HCT116 (cell line): ENCODE measurements at regions not wholly inside any gene's neighbourhood (a gene's known extent, or its start where the extent isn't known, plus 50 kb on each side); places are given as distances from the start of the nearest gene placed in this dataset.

Experiments
- ATAC-seq: fragments of 200-7000 bp; cut with Tn5 transposase; 2 replicates; pipeline ENCODE4 v1.9.1; 2020; ENCODE audit warnings: mild to moderate bottlenecking, moderate library complexity
- BruUV-seq: library from RNA; stranded (reverse); fragments of 400-500 nt; replicated peaks from 2 replicates; lab custom pipeline; 2021; lab: Mats Ljungman, UMichigan
- CTCF ChIA-PET: fragments of 300-600 bp; sonication (Branson Sonifier 250); formaldehyde crosslinking; loops from one replicate; lab custom pipeline; 2021; ENCODE audit warnings: antibody characterized with exemption; lab: Charles Lee
- POLR2A ChIA-PET: fragments of 300-600, 350-600 bp; sonication (Branson Sonifier 250); formaldehyde crosslinking; loops from one replicate; lab custom pipeline; 2021; ENCODE audit warnings: antibody characterized with exemption; lab: Charles Lee
- RAD21 ChIA-PET, 2 experiments: fragments of 300-600 bp; sonication (Branson Sonifier 250); formaldehyde crosslinking; loops; one replicate each; lab custom pipeline; 2023; ENCODE audit warnings: low total read pairs in 2 of 2; ENCODE audit not compliant: uncharacterized antibody in 2 of 2, unreplicated experiment in 2 of 2, low non-redundant PET in 1 of 2; lab: Charles Lee
- DNase-seq: peaks from one replicate; pipeline ENCODE4 v3.0.0-alpha.2; 2010; ENCODE audit warnings: low read depth, low spot score
- H2AFZ ChIP-seq: fragments of 200-600 bp; shearing (Covaris generic), sonication (generic); 2 replicates; pipeline ENCODE4 v1.6.1; 2017; ENCODE audit warnings: low read depth, mixed run types, mixed read lengths, antibody characterized with exemption, low read length; ENCODE audit not compliant: poor library complexity, severe bottlenecking
- H3K27ac ChIP-seq: 2 replicates; pipeline ENCODE4 v1.5.1; 2012; ENCODE audit warnings: low read depth, low read length
- H3K27me3 ChIP-seq: fragments of 200-600 bp; sonication (generic); 2 replicates; pipeline ENCODE4 v1.6.1; 2016; ENCODE audit warnings: mixed run types, low read length, mixed read lengths; ENCODE audit not compliant: insufficient read depth
- H3K36me3 ChIP-seq, 2 experiments: fragments of 200-500 bp in 1 of 2; fragments of 200-600 bp in 1 of 2; sonication (Bioruptor generic) in 1 of 2; sonication (generic) in 1 of 2; 2 replicates each; pipeline versions ENCODE4 v1.5.1 to v1.6.1; 2014 to 2016; ENCODE audit warnings: low read length in 2 of 2, inconsistent platforms in 1 of 2, mixed read lengths in 1 of 2, mixed run types in 1 of 2; ENCODE audit not compliant: insufficient read depth in 2 of 2, control insufficient read depth in 1 of 2
- H3K4me1 ChIP-seq, 2 experiments: fragments of 200-600 bp in 1 of 2; sonication (generic) in 1 of 2; 2 replicates each; pipeline versions ENCODE4 v1.5.1 to v1.6.1; 2012 to 2017; ENCODE audit warnings: low read length in 2 of 2, inconsistent platforms in 1 of 2, mild to moderate bottlenecking in 1 of 2, mixed read lengths in 1 of 2, mixed run types in 1 of 2, moderate library complexity in 1 of 2; ENCODE audit not compliant: insufficient read depth in 2 of 2, control insufficient read depth in 1 of 2
- H3K4me2 ChIP-seq: fragments of 200-600 bp; sonication (generic); 2 replicates; pipeline ENCODE4 v1.6.1; 2017; ENCODE audit warnings: mixed run types, low read length, mixed read lengths
- H3K4me3 ChIP-seq, 2 experiments: fragments of 200-600 bp in 1 of 2; sonication (generic) in 1 of 2; replicated peaks in 1 of 2; 2 replicates each; pipeline ENCODE4 v1.5.1; 2011 to 2016; ENCODE audit warnings: low read length in 2 of 2, control low read depth in 1 of 2, low read depth in 1 of 2, mild to moderate bottlenecking in 1 of 2, mixed read lengths in 1 of 2, mixed run types in 1 of 2
- H3K79me2 ChIP-seq: fragments of 200-600 bp; sonication (generic); 2 replicates; pipeline ENCODE4 v1.6.1; 2017; ENCODE audit warnings: mild to moderate bottlenecking, mixed run types, low read length, moderate library complexity, mixed read lengths; ENCODE audit not compliant: insufficient read depth
- H3K9ac ChIP-seq: fragments of 200-600 bp; sonication (generic); 2 replicates; pipeline ENCODE4 v1.6.1; 2016; ENCODE audit warnings: low read length, mixed read lengths
- H3K9me2 ChIP-seq: fragments of 200-600 bp; sonication (generic), shearing (Covaris generic); 2 replicates; pipeline ENCODE4 v1.6.1; 2017; ENCODE audit warnings: mixed run types, mild to moderate bottlenecking, moderate library complexity; ENCODE audit not compliant: insufficient read depth
- H3K9me3 ChIP-seq, 2 experiments: fragments of 200-500 bp in 1 of 2; fragments of 200-600 bp in 1 of 2; sonication (Bioruptor generic) in 1 of 2; sonication (generic) in 1 of 2; 2 replicates each; pipeline ENCODE4 v1.6.1; 2014 to 2017; ENCODE audit warnings: low read length in 2 of 2, mixed read lengths in 2 of 2, inconsistent platforms in 1 of 2, low read depth in 1 of 2, mild to moderate bottlenecking in 1 of 2, mixed run types in 1 of 2, moderate library complexity in 1 of 2; ENCODE audit not compliant: control insufficient read depth in 1 of 2, insufficient read depth in 1 of 2
- H4K20me1 ChIP-seq: fragments of 200-600 bp; sonication (generic), shearing (Covaris generic); 2 replicates; pipeline ENCODE4 v1.6.1; 2017; ENCODE audit warnings: mixed run types, mild to moderate bottlenecking, moderate library complexity; ENCODE audit not compliant: insufficient read depth
- CEBPB ChIP-seq: IDR thresholded peaks from 2 replicates; pipeline ENCODE4 v1.6.1; 2012; ENCODE audit warnings: low read depth
- CTCF ChIP-seq, 3 experiments: fragments of 200-600 bp in 1 of 3; sonication (generic) in 1 of 3; IDR thresholded peaks in 2 of 3; conservative IDR thresholded peaks in 1 of 3; 2 replicates each; pipeline ENCODE4 v1.5.1; 2012 to 2017; ENCODE audit warnings: low read depth in 2 of 3, low read length in 2 of 3, antibody characterized with exemption in 1 of 3, borderline replicate concordance in 1 of 3, control low read depth in 1 of 3, mild to moderate bottlenecking in 1 of 3, mixed read lengths in 1 of 3, mixed run types in 1 of 3, moderate library complexity in 1 of 3; ENCODE audit not compliant: insufficient read depth in 1 of 3
- EGR1 ChIP-seq: IDR thresholded peaks from 2 replicates; pipeline ENCODE4 v1.6.1; 2012; ENCODE audit warnings: low read depth
- EZH2phosphoT487 ChIP-seq: fragments of 200-600 bp; IDR thresholded peaks from 2 replicates; pipeline ENCODE4 v1.6.1; 2018; ENCODE audit warnings: antibody characterized with exemption, borderline replicate concordance
- POLR2A ChIP-seq: IDR thresholded peaks from 2 replicates; pipeline ENCODE4 v1.7.0; 2011; ENCODE audit warnings: borderline replicate concordance; ENCODE audit not compliant: insufficient read depth, insufficient read length; ENCODE audit errors: extremely low read depth
- REST ChIP-seq: IDR thresholded peaks from 2 replicates; pipeline ENCODE4 v1.6.1; 2012; ENCODE audit warnings: low read depth
- SIN3A ChIP-seq: IDR thresholded peaks from 2 replicates; pipeline ENCODE4 v1.6.1; 2012; ENCODE audit warnings: low read depth
- SP1 ChIP-seq: IDR thresholded peaks from 2 replicates; pipeline ENCODE4 v1.6.1; 2012; ENCODE audit warnings: low read depth
- SRF ChIP-seq: IDR thresholded peaks from 2 replicates; pipeline ENCODE4 v1.6.1; 2012; ENCODE audit warnings: low read depth
- TCF7L2 ChIP-seq: IDR thresholded peaks from 2 replicates; pipeline ENCODE4 v1.7.0; 2011; ENCODE audit warnings: borderline replicate concordance, inconsistent platforms; ENCODE audit not compliant: insufficient read depth, insufficient read length; ENCODE audit errors: extremely low read depth
- YY1 ChIP-seq: IDR thresholded peaks from 2 replicates; pipeline ENCODE4 v1.6.1; 2011; ENCODE audit warnings: low read length, low read depth, moderate library complexity, mild to moderate bottlenecking; ENCODE audit not compliant: insufficient replicate concordance; ENCODE audit errors: extremely low read depth
- intact Hi-C: fragments of 100-400 bp; cut with micrococcal nuclease; formaldehyde crosslinking; loops from 2 replicates; pipeline ENCODE4 v1.10.0; 2022

GRCh38 chr2:47720559-47720958 lies 62.4 kb upstream of the MSH6 start:
- CTCF ChIA-PET: no interaction called here
- H3K27me3 ChIP-seq: no peaks in the 10 kb centered on the region
- H3K36me3 ChIP-seq: no peaks in the 10 kb centered on the region
- no peak for DNase-seq
- ATAC-seq: no peak
- BruUV-seq: no TSS peak
- H3K9me3 ChIP-seq: no peaks in the 10 kb centered on the region
- no peaks in the 10 kb centered on the region for H3K79me2 ChIP-seq
- intact Hi-C loops: no loop called here
- H2AFZ ChIP-seq: no peak overlapping the region
- no peak for TF ChIP-seq POLR2A
- no peak for TF ChIP-seq TCF7L2
- TF ChIP-seq CTCF (IDR thresholded peaks at IDR 0.05 in 2 of 3, conservative IDR thresholded peaks at IDR 0.05 in 1 of 3; ENCODE audit: borderline replicate concordance in 1 of 3, insufficient read depth in 1 of 3, low read depth in 2 of 3, low read length in 2 of 3): no peak
- TF ChIP-seq REST: no peak
- TF ChIP-seq EGR1: no peak
- no peak for TF ChIP-seq SIN3A
- no peak for TF ChIP-seq SRF
- no peak for TF ChIP-seq CEBPB
- no peak for TF ChIP-seq YY1
- no peak for TF ChIP-seq SP1
- no peak for TF ChIP-seq EZH2phosphoT487
- no peak overlapping the region for H3K27ac ChIP-seq
- H3K4me3 ChIP-seq: no peak overlapping the region
- H3K9ac ChIP-seq: no peak overlapping the region
- POLR2A ChIA-PET: no interaction called here
- H4K20me1 ChIP-seq: no peaks in the 10 kb centered on the region
- H3K9me2 ChIP-seq: no peaks in the 10 kb centered on the region
- no peaks in the 10 kb centered on the region for H3K4me1 ChIP-seq
- RAD21 ChIA-PET: no interaction called here
- H3K4me2 ChIP-seq: no peak overlapping the region
